Fibroblast of gingiva (primary cell): ENCODE measurements at regions not wholly inside any gene's neighbourhood (a gene's known extent, or its start where the extent isn't known, plus 50 kb on each side); places are given as distances from the start of the nearest gene placed in this dataset.

ENCODE experiments used
- DNase-seq: peaks from one replicate; pipeline ENCODE4 v3.0.0-alpha.2; 2011; ENCODE audit warnings: low read depth

- DNase-seq: no peak
Observed at GRCh38 chr9:134228649-134229048, 64.3 kb upstream of the RNU6ATAC start.

- DNase-seq: no peak
Observed at GRCh38 chr9:134229466-134230091, 65.2 kb upstream of the RNU6ATAC start.

- DNase-seq: no peak
Observed at GRCh38 chr9:134230092-134230941, 66.0 kb upstream of the RNU6ATAC start.

GRCh38 chr9:134230942-134231325, 66.6 kb upstream of the RNU6ATAC start:
- DNase-seq: no peak

GRCh38 chr9:134231330-134231745, 67.0 kb upstream of the RNU6ATAC start:
- DNase-seq: peak; percentile 36

- DNase-seq: no peak
Observed at GRCh38 chr9:134231767-134232166, 67.4 kb upstream of the RNU6ATAC start.

- no peak for DNase-seq
Observed at GRCh38 chr9:134233022-134233421, 68.7 kb upstream of the RNU6ATAC start.

- no peak for DNase-seq
Observed at GRCh38 chr9:134234001-134234660, 69.8 kb upstream of the RNU6ATAC start.

GRCh38 chr9:134234687-134235359, 70.5 kb upstream of the RNU6ATAC start:
- DNase-seq: no peak

GRCh38 chr9:134235366-134235765, 71.0 kb upstream of the RNU6ATAC start:
- no peak for DNase-seq

GRCh38 chr9:134236001-134236421, 71.6 kb upstream of the RNU6ATAC start:
- peak; percentile 62 for DNase-seq

GRCh38 chr9:134236935-134237629, 72.7 kb upstream of the RNU6ATAC start:
- no peak for DNase-seq

GRCh38 chr9:134237630-134238265, 73.4 kb upstream of the RNU6ATAC start:
- DNase-seq: no peak

GRCh38 chr9:134239130-134239903, 75.0 kb upstream of the RNU6ATAC start:
- DNase-seq: no peak

GRCh38 chr9:134239939-134240338, 75.6 kb upstream of the RNU6ATAC start:
- no peak for DNase-seq

GRCh38 chr9:134240361-134240760, 76.0 kb upstream of the RNU6ATAC start:
- DNase-seq: no peak

- DNase-seq: no peak
Observed at GRCh38 chr9:134242706-134243105, 78.3 kb upstream of the RNU6ATAC start.

- DNase-seq: no peak
Observed at GRCh38 chr9:134243778-134244467, 79.6 kb upstream of the RNU6ATAC start.

GRCh38 chr9:134245179-134245578, 80.8 kb upstream of the RNU6ATAC start:
- no peak for DNase-seq
